CD1c-positive myeloid dendritic cell (primary cell): ENCODE measurements at regions not wholly inside any gene's neighbourhood (a gene's known extent, or its start where the extent isn't known, plus 50 kb on each side); places are given as distances from the start of the nearest gene placed in this dataset.
"Not testable (repeated sequence)": the region's sequence is repeated elsewhere in the genome, so short reads cannot be mapped to it uniquely, and the experiment has no call there.

Source experiments
- DNase-seq: peaks from one replicate; pipeline ENCODE4 v3.0.0-alpha.2; 2016; ENCODE audit errors: extremely low spot score

DNA sequence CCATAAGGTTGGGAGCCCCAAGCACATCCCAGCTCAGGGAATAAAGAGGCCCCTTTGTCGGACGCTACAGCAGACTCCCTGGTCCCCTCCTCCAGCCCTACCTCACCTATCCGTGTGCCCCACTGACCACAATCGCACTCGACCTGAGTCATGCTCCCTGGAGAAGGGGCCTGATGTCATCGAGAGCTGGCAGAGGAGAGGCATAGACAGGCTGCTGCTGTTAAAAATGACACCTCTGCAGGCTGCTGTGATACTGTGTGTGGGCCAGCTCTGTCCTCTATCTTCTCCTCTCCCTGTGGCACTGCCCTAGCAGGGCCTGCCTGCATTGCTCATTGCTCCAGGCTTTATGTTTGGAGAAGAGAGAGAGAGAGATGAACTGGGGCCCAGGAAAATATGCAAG lies 123.4 kb upstream of the SYT13 start:
- no peak for DNase-seq

DNA sequence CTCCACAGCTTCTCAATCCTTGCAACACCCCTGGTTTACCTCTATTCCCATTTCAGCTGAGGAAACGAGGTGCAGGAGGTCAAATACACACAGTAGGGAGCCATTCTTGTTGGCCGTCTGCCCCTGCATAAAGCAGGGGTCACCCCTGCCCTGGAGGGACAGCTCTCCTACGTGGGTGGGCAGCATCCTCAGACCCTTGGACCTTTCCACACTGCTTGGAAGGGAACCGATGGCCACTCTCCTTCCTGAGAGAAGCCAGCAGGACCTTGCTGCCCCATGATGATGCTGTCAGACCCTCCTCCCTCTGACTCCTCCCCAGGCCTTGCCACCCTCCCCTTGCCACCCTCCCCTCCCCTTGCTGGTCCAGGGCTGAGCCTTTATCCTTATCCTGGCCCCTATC lies 121.1 kb upstream of the SYT13 start:
- no peak for DNase-seq

DNA sequence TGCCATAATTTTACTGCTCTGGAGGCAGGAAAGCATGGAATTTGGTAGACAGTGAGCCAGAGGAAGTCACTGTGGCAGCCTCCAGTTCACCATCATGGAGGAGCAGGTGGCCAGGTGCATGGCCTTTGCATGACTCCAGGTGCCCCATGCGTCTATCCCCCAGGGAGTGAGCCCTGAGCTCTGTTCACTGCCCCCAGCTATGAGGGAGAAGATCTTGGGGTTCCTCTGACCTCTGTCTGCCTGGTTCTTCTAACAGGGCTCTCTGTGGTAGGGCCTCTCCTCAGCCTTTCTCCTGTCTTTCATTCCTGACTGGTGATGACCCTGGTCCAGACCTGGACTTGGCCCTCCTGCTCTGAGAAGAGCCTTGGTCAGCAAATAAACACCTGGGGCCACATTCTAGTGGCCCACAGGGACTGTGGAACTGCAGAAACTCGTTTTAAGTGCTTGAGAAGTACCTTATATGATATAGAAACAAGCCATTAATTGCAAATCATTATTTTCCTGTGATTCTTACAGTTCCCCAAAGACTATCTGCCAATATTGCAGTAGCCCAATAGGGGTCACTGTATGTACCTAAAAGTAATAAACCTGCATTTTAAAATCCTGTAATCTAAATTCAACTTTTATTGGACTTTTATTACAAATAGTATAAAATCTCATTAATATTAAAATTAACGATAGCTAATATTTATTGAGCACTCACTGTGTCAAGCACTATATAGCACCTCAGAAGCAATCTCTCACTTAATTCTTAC lies 120.0 kb upstream of the SYT13 start:
- no peak for DNase-seq

DNA sequence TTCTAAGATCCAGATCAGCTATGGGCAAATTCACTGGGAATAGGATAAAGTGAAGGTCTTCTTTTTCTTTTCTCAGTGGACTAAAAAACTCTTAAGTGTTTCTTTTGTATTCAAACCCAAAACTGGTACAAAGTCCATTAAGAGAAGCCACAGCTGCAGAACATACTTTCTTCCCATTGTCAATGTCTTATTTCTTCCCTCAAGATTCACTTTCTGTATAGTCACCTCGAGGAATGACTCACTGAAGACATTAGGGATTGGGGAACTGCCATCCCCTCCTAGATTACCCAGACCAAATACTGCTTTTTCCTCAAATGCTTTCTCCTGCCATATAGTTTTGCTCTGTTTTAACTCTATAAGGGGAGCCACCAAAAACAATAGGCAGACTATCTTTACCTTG lies 117.4 kb upstream of the SYT13 start:
- not testable (repeated sequence) for DNase-seq

DNA sequence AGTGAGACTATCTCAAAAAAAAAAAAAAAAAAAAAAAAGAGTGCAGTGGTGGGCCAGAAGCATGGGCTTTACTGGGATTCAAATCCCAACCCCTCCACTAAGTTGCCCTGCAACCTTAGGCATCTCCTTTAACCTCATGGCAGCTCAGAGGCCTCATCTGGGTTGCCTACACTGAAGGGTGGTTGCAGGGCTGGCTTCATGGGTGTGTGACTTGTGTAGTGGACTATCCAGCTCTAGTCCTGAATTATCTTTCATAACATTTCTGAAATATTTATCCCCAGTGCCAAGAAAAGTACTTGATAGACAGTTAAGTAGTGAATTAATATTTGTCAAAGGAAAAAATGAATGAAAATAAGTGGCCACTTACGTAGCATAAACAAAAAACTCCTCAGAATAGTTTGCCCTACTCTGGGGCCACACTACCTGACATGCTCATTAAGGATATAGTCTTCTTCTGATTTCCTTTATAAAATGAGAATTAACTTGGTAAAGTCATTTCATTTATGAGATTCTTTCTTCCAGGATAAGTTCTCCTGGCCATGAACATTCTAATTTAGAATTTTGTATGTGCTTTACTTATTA lies 116.0 kb upstream of the SYT13 start:
- no peak for DNase-seq

DNA sequence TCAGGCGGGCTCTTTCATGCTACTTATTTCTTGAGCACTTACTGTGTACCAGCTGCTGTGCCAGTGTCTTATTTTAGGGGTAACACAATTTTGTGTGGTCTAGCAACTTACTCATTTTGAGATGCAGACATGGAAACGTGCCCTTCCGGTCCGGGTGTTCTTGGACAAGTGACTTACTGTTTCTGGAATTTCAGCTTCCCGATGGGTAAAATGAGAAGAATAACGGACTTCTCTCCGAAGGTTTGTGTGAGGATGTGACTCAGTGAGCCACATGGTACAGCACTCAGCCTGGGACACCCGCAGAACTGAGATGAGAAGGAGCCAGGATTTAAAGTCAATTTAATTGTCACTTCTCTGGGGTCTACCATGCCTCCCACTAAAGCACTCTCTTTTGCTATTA lies 114.5 kb upstream of the SYT13 start:
- DNase-seq: no peak

DNA sequence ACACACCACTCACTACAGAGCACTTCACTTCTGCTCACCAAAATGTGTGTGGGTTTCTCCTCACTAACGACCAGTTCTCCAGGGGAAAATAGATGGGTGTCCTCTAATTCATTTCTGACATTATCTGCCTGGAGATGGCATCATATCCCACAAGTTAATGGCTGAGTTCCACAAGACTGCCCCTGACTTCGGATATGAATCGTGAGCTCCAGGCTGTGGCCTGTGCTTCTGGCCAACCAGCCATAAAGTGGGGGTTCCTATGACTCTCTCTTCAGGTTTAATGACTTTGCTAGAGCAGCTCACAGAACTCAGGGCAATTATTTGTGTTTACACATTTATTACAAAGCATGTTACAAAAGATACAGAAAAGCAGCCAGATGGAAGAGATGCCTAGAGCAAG lies 113.0 kb upstream of the SYT13 start:
- DNase-seq: no peak

DNA sequence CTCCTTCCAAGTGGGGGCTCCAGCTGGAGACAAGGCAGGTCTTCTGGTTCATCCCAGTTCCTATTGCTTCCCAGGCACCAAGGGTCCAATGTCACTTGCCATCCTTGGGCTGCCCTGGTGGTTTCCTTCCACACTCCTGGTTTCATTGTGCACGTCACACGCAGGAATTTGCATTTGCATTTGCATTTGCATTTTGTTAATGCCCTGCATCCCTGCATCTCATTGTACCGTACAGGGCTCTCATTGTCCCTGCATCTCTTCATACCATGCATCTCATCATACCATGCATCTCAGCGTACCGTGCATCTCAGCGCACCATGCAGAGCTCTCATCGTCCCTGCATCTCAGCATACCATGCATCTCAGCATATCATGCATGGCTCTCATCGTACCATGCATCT lies 112.2 kb upstream of the SYT13 start:
- DNase-seq: no peak

DNA sequence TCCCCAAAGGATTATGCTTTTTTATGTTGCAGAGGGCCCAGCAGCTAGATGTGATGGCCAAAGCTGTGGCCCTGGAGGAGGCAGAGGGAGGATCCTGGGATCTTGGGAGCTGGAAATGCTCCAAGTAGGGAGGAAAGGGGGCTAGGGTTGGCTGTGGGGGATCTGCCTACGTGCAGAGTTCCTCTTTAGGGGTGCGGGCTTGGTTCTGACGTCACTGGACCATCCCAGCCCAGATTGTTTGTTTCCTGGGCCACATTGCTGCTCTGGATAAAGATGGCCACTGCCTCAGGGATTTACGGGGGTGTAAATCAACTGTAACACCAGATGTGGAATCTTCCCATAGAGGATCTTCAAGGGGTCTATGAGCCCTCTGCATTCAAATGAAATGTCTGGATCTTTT lies 110.3 kb upstream of the SYT13 start:
- no peak for DNase-seq

DNA sequence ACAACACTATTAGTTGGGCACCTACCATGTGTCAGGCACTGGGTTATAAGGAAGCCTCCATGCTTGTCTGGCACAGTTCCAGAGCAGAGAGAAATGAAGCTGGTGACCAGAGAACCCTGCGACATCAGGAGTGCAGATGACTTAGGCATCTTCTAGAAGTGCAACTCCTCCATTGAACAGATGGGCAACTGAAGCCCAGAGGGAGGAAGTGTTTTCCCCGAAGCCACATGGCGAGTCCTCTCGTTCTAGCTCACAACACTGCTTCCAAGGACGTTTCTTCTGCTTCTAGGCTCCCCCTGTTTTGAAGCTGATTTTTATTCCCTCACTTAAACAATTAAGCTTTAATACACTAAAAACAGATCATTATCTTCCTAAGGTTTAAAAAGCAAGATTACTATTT lies 109.8 kb upstream of the SYT13 start:
- DNase-seq: no peak

DNA sequence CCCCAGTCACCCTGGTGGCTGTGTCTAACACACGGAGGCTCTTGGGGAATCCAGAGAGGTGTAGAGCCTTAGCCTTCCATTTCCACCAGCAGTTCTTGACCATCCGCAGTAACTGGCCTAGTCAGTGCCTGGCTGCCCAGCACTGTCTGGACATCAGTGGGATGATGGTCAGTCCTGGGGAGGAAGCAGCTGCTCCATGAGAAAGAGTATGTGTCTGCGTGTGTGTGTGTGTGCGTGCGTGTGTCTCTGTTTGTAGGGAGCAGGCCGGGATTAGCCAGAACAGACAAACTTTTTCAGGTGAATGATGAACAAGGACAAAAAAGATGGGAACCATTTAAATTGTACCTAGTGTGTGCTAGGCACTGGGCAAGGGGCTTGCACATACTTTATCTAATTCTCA lies 109.3 kb upstream of the SYT13 start:
- DNase-seq: no peak

DNA sequence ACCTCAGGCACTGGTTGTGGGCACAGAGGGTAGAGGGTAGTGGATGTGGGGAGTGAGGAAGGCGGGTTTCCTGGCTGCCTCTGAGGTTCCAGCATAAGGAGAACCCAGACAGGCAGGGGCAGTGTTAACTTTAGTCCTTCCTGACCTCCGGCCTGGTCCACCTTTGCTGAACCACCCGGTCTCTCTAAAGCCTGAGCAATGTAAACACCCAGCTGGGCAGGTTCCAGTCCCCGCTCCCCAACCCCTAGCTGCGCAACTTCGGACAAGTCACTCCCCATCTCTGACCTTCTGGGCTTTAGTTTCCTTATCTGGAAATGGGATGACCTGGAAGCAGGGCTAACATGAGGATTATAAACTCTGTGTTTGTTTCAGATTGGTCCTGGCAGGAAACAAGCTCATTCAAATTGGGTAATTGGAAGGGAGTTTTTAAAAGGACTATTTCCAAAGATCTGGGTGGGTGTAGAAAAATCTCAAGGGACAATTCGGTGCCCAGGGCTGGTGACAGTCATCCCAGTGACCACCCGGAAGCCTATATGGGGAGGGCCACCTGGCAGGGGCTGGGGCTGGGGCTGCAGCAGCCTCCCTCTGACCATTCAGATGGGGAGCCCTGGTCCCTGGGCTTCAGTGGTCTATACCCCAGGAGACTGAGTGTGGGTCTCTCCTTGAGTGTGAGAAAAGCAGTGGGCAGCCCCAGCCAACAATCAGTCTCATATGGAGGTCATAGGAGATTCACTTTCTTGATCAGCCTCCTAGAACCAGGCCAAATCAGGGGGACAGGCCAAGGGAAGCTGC lies 108.3 kb upstream of the SYT13 start:
- DNase-seq: no peak

DNA sequence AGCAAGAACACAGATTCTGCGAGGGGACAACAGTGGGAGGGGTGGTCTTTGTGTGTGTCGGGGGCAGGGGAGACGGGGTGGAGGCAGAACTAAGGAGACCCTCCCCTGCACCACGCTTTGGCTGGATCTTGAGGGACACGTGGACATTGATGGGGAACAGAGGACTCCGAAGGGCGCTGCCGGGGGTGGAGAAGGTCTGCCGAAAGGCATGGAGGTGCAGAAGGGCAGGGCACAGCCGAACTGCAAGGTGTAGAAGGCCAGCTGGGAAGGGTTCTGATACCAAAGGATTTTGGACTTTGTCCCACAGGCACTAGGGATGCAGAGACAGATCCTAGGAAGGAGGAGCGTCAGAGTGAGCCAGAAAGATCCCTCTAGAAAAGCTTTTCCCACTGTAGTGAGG lies 107.7 kb upstream of the SYT13 start:
- no peak for DNase-seq

DNA sequence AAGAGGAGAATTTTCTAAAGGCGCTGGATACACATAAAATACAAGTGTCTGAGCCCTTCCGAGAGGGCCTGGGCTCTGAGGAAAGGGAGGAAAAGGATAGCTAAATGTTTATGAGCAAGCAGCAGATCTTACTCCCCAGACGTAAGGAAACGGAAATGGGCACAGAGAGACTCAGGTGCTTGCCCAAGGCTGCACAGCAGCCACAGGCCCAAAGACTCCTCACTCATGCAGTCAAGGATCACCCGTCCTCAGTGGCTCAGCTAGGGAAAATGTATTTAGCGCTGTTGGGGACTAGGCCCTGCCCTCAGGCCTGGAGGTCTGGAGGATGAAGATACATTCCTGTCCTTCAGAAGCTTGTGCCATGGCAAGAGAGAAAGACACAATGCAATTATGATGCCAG lies 107.2 kb upstream of the SYT13 start:
- DNase-seq: no peak

DNA sequence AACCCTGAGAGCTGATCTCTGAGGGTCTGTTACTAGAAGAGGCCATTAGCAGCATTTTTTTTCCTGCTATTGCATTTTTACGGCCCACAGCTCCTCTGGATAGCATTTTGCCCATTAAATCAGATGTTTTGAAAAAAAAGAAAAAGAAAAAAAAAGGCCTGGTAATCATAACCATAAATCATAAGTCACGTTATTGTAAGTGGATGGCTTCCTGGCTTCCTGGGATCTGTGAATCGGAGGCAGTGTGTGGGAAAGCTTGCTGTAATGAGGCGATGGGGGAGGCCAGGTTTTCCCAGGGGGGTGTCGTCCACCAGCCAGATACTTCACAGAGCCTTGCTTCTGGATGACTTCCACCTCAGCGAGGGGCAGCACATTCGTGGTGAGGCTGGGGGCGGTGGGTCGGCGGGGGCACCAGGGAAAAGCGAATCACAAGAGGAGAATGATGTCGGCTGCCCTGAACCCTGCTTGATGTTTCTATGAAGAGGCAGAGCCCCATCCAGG lies 106.5 kb upstream of the SYT13 start:
- no peak for DNase-seq

DNA sequence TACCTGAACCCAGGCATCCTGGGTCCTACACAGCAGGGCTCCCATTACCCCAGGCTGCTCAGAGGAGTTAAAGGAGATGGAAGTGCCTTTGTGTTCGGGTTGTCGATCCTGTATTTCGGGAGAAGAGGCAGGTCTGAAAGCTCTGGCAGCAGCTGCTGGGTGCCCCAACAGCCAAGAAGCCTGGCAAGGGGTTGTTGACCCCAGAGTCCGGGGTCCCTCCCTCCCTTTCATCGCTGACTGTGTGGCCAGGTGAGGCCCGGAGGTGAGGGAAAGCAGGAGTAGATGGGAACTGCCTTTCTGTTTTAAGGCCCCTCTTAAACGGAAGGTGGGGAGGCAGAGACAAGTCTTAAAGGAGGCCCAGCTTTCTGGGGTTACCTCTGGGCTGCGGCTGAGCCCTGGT lies 106.0 kb upstream of the SYT13 start:
- DNase-seq: no peak

DNA sequence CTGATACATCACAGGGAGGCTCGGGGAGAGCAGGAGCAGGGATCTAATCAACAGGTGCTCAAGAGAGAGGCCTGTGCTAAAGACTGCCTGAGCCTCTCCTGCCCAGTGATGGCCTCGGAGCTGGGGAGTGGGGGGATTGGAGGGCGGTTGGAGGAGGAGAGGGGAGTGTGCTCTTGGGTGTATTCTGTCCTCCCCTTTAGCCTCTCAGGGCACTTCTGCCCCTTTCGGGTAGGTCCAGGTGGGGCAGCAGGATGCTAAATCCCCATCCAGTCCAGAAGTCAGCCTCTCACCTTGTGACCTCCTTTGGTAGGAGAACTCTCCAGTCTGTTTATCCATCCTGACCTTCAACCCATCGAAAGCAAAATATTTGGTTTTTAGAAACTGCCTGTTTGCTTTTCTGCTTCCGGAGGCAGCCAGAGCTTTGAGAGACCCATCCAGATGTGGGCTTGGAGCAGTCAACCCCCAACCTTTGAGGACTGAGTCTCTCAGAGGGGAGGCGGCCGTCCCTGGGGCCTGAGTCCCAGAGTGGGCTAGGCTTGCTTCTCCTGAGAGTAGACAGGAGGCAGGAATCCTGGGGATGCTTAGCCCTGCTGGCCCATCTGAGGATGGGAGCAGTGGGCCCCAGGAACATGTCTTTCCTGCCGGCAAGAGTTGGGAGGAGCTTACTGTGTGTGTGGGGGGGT lies 105.2 kb upstream of the SYT13 start:
- DNase-seq: no peak

DNA sequence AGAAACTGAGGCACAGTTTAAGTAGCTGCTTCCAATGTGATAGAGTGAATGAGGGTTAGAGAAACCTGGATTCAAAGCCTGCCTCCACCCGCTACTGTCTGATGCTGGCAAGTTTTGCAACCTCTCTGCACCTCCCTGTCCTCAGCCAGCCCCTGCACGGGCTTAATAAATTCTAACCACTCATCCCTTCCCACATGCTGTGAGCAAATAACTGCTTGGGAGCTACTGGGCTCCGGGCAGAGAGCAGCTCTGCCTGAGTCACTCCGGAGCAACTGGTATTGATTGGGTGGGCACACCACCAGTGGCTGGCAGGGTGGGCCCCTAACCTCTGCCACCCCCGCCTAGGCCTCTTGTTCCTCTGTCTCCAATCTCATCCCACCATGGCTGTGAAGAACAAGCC lies 104.3 kb upstream of the SYT13 start:
- DNase-seq: no peak

DNA sequence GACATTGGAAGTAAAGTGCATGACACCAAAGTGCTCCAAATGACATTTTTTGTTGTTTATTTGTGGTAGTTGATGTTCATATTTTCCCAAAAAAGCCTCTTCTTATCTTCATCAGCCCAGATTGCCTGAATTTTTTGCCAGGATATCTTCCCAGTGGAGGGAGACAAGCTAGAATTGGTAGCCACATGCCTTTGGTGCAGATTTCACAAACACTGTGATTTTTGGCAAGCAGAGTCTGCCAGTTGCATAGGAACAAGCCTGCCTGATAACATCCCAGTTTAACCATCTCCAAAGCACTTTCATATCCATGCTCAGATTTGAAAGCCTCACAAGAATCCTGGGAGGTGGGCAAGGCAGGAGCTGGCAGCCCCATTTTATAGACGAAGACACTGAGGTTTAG lies 102.3 kb upstream of the SYT13 start:
- no peak for DNase-seq

DNA sequence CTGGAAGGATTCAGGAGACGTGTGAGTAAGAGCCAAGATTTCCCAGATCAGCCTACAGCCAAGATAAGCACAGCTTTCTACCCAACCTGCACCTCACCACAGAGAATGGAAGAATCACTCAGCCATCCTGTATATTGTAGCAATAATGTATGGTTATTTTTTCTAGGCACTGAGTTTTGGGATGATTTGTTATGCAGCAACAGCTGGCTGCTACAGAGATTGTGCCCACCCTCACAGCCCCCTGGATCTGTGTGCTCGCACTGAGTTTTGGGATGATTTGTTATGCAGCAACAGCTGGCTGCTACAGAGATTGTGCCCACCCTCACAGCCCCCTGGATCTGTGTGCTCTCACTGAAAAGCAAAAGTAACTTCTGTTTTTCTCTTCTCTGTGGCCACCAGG lies 101.7 kb upstream of the SYT13 start:
- DNase-seq: not testable (repeated sequence)

DNA sequence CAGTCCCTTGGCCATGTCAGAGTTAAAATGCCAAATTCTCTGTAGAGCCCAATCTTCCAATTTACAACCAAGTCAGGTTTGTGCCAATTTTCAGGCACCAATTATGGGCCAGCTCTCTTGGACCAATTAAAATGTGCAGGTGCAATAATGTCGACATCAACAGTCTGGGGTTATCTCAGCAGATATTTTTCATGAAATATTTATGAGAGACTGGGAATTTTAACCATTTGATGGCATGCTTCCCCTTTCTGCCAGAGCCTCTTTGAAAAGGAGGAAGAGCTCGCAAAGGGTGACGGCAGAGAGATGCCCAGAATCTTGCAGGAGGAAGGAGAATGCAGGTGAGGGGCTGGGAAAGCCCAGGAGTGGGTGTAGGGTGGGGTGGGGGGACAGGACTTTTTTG lies 100.8 kb upstream of the SYT13 start:
- no peak for DNase-seq

DNA sequence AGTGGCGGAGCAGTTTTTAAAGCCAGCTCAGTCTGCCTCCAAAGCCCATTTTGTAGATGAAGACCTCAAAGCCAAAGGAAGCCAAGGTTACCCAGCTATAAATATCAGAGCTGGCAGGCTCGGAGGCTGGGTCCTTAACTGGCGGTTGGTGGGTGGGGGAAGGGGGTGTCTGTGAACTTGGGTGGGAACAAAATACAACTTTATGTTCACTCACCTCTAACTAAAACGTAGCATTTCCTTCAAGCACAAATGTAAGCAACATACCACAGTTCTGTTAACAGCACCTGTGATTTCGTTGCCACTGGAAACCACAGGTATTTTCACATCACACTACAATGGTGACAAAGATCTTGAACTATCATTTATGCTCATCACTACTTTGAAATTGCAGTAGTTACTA lies 99.7 kb upstream of the SYT13 start:
- DNase-seq: no peak
